Activated CD4-positive, alpha-beta T cell treated with anti-CD3 and anti-CD28 coated beads, Interleukin-2, amount 10 ng/mL, durations not matched to agents 24 days and 14 days (primary cell): ENCODE measurements at regions not wholly inside any gene's neighbourhood (a gene's known extent, or its start where the extent isn't known, plus 50 kb on each side); places are given as distances from the start of the nearest gene placed in this dataset.

ENCODE experiments used
- DNase-seq: peaks from one replicate; pipeline ENCODE4 v3.0.0; 2022
- H3K27ac Mint-ChIP-seq: one replicate; pipeline ENCODE4 v1.8.0; 2022; ENCODE audit warnings: mild to moderate bottlenecking, mixed read lengths
- H3K27me3 Mint-ChIP-seq: one replicate; pipeline ENCODE4 v1.8.0; 2022; ENCODE audit warnings: mixed read lengths
- H3K36me3 Mint-ChIP-seq: one replicate; pipeline ENCODE4 v1.8.0; 2022; ENCODE audit warnings: low read depth, mild to moderate bottlenecking, mixed read lengths
- H3K4me1 Mint-ChIP-seq: one replicate; pipeline ENCODE4 v1.8.0; 2021; ENCODE audit warnings: mixed read lengths
- H3K4me3 Mint-ChIP-seq: one replicate; pipeline ENCODE4 v1.8.0; 2022; ENCODE audit warnings: mild to moderate bottlenecking, moderate library complexity, mixed read lengths
- H3K9me3 Mint-ChIP-seq: one replicate; pipeline ENCODE4 v1.8.0; 2021; ENCODE audit warnings: mixed read lengths
- intact Hi-C: fragments of 100-400 bp; cut with micrococcal nuclease; formaldehyde crosslinking; loops from one replicate; pipeline ENCODE4 v1.15.1; 2023

GRCh38 chrX:63513825-63514568, 162.9 kb upstream of the SPIN4 start:
- Mint-ChIP-seq H3K36me3 (no peaks in the 10 kb centered on the region), H3K9me3 (no peaks in the 10 kb centered on the region), H3K27ac (no peak overlapping the region), H3K27me3 (no peaks in the 10 kb centered on the region), H3K4me1 (no peaks in the 10 kb centered on the region), H3K4me3 (no peak overlapping the region)
- DNase-seq: no peak
- intact Hi-C loops: no loop called here

GRCh38 chrX:63511361-63511760, 160.2 kb upstream of the SPIN4 start:
- Mint-ChIP-seq H3K36me3 (no peaks in the 10 kb centered on the region), H3K4me1 (no peaks in the 10 kb centered on the region), H3K9me3 (no peaks in the 10 kb centered on the region), H3K27me3 (no peaks in the 10 kb centered on the region), H3K4me3 (no peak overlapping the region), H3K27ac (no peak overlapping the region)
- intact Hi-C loops: no loop called here
- DNase-seq: no peak

- Mint-ChIP-seq H3K4me1 (no peaks in the 10 kb centered on the region), H3K4me3 (no peak overlapping the region), H3K27me3 (no peaks in the 10 kb centered on the region), H3K36me3 (no peaks in the 10 kb centered on the region), H3K9me3 (no peaks in the 10 kb centered on the region), H3K27ac (no peak overlapping the region)
- DNase-seq: no peak
- intact Hi-C loops: no loop called here
Observed at GRCh38 chrX:63508668-63509067, 157.5 kb upstream of the SPIN4 start.

- Mint-ChIP-seq H3K36me3 (no peaks in the 10 kb centered on the region), H3K4me1 (no peaks in the 10 kb centered on the region), H3K27me3 (no peaks in the 10 kb centered on the region), H3K4me3 (no peak overlapping the region), H3K27ac (no peak overlapping the region), H3K9me3 (no peaks in the 10 kb centered on the region)
- DNase-seq: no peak
- intact Hi-C loops: no loop called here
Observed at GRCh38 chrX:63506320-63506719, 155.2 kb upstream of the SPIN4 start.

GRCh38 chrX:63503541-63503940, 152.4 kb upstream of the SPIN4 start:
- peaks cover 3% of the 10 kb centered on the region for H3K9me3 Mint-ChIP-seq
- DNase-seq: no peak
- no peak overlapping the region for H3K27ac Mint-ChIP-seq
- no peaks in the 10 kb centered on the region for H3K27me3 Mint-ChIP-seq
- no peaks in the 10 kb centered on the region for H3K36me3 Mint-ChIP-seq
- no peak overlapping the region for H3K4me3 Mint-ChIP-seq
- intact Hi-C loops: no loop called here
- no peaks in the 10 kb centered on the region for H3K4me1 Mint-ChIP-seq

GRCh38 chrX:63488546-63489373, 137.6 kb upstream of the SPIN4 start:
- peaks cover 4% of the 10 kb centered on the region for H3K36me3 Mint-ChIP-seq
- no peaks in the 10 kb centered on the region for H3K27me3 Mint-ChIP-seq
- no peak for DNase-seq
- H3K27ac Mint-ChIP-seq: no peak overlapping the region
- peaks cover 10% of the 10 kb centered on the region for H3K9me3 Mint-ChIP-seq
- H3K4me3 Mint-ChIP-seq: no peak overlapping the region
- no peaks in the 10 kb centered on the region for H3K4me1 Mint-ChIP-seq
- intact Hi-C loops: no loop called here

- no peaks in the 10 kb centered on the region for H3K27me3 Mint-ChIP-seq
Observed at GRCh38 chrX:63475200-63475599, 124.1 kb upstream of the SPIN4 start.

GRCh38 chrX:63471004-63471403, 119.9 kb upstream of the SPIN4 start:
- no peak for DNase-seq
- intact Hi-C loops: no loop called here
- no peaks in the 10 kb centered on the region for H3K27me3 Mint-ChIP-seq

More at GRCh38 chrX:63475200-63475599, 124.1 kb upstream of the SPIN4 start:
- Mint-ChIP-seq H3K4me3 (no peak overlapping the region), H3K4me1 (no peaks in the 10 kb centered on the region), H3K36me3 (peaks cover 5% of the 10 kb centered on the region), H3K27ac (no peak overlapping the region), H3K9me3 (peaks cover 3% of the 10 kb centered on the region)
- DNase-seq: no peak
- intact Hi-C loops: no loop called here

GRCh38 chrX:63470506-63470905, 119.4 kb upstream of the SPIN4 start:
- H3K4me3 Mint-ChIP-seq: no peak overlapping the region
- H3K27ac Mint-ChIP-seq: no peak overlapping the region
- no peaks in the 10 kb centered on the region for H3K36me3 Mint-ChIP-seq
- intact Hi-C loops: no loop called here
- H3K4me1 Mint-ChIP-seq: no peaks in the 10 kb centered on the region
- DNase-seq: no peak
- H3K27me3 Mint-ChIP-seq: no peaks in the 10 kb centered on the region
- no peaks in the 10 kb centered on the region for H3K9me3 Mint-ChIP-seq

More at GRCh38 chrX:63471004-63471403, 119.9 kb upstream of the SPIN4 start:
- Mint-ChIP-seq H3K9me3 (no peaks in the 10 kb centered on the region), H3K27ac (no peak overlapping the region), H3K4me3 (no peak overlapping the region), H3K36me3 (no peaks in the 10 kb centered on the region), H3K4me1 (no peaks in the 10 kb centered on the region)

- intact Hi-C loops: no loop called here
- Mint-ChIP-seq H3K4me3 (no peak overlapping the region), H3K27me3 (no peaks in the 10 kb centered on the region), H3K4me1 (no peaks in the 10 kb centered on the region), H3K9me3 (peaks cover 4% of the 10 kb centered on the region), H3K36me3 (no peaks in the 10 kb centered on the region), H3K27ac (no peak overlapping the region)
- no peak for DNase-seq
Observed at GRCh38 chrX:63466690-63467089, 115.6 kb upstream of the SPIN4 start.

- intact Hi-C loops: no loop called here
- Mint-ChIP-seq H3K36me3 (peaks cover 1% of the 10 kb centered on the region), H3K4me3 (no peak overlapping the region), H3K9me3 (peaks cover 5% of the 10 kb centered on the region), H3K27me3 (no peaks in the 10 kb centered on the region), H3K4me1 (no peaks in the 10 kb centered on the region), H3K27ac (no peak overlapping the region)
- DNase-seq: no peak
Observed at GRCh38 chrX:63458981-63459380, 107.8 kb upstream of the SPIN4 start.

- Mint-ChIP-seq H3K4me3 (no peak overlapping the region), H3K4me1 (no peaks in the 10 kb centered on the region), H3K9me3 (peaks cover 14% of the 10 kb centered on the region), H3K27ac (no peak overlapping the region), H3K36me3 (peaks cover 5% of the 10 kb centered on the region), H3K27me3 (no peaks in the 10 kb centered on the region)
- intact Hi-C loops: no loop called here
- DNase-seq: no peak
Observed at GRCh38 chrX:63453571-63453970, 102.4 kb upstream of the SPIN4 start.

GRCh38 chrX:63441717-63442116, 90.6 kb upstream of the SPIN4 start:
- Mint-ChIP-seq H3K36me3 (no peaks in the 10 kb centered on the region), H3K4me1 (no peaks in the 10 kb centered on the region), H3K9me3 (no peaks in the 10 kb centered on the region), H3K4me3 (no peak overlapping the region), H3K27me3 (no peaks in the 10 kb centered on the region), H3K27ac (no peak overlapping the region)
- intact Hi-C loops: no loop called here
- no peak for DNase-seq

GRCh38 chrX:63439580-63439979, 88.4 kb upstream of the SPIN4 start:
- intact Hi-C loops: no loop called here
- Mint-ChIP-seq H3K9me3 (no peaks in the 10 kb centered on the region), H3K36me3 (no peaks in the 10 kb centered on the region), H3K27me3 (no peaks in the 10 kb centered on the region), H3K27ac (no peak overlapping the region), H3K4me3 (no peak overlapping the region), H3K4me1 (no peaks in the 10 kb centered on the region)
- DNase-seq: no peak
